HS-5 (cell line): ENCODE measurements at regions not wholly inside any gene's neighbourhood (a gene's known extent, or its start where the extent isn't known, plus 50 kb on each side); places are given as distances from the start of the nearest gene placed in this dataset.
"Not testable (repeated sequence)": the region's sequence is repeated elsewhere in the genome, so short reads cannot be mapped to it uniquely, and the experiment has no call there.

ENCODE experiments used
- DNase-seq: peaks from one replicate; pipeline ENCODE4 v3.0.0-alpha.2; 2012; ENCODE audit warnings: low read depth

DNA sequence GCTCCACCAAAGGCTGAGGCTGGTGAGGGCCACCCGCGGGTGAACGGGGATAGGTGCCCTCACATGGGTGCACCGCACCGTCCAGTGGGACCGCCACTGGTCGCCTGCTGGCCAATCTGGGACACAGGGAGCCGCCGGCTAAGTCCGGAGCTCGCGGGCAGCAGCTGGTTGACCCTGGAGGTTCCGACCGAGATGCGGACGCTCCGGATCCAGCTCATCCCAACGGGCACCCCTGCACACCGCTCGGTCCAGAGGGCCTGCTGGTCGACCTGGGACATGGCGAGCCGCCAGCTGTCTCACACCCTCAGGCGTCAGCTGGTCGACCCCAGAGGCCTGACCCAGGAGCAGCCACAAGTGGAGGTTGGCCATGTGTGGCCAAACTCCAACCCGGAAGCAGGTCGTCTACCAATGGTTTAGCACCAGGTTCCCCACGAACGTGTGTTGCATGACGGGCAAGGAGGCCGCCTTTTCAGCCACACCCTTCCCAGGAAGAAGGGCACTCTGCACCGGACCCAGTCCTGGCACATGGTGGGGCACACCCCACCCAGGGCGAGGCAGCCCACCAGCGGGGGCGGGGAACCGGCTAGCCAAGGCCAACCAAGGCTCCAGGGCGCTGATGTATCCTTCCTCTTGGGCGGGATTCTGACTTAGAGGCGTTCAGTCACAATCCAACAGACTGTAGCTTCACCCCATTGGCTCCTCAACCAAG is 746.0 kb upstream of the DEFB115 start:
- DNase-seq = no peak

DNA sequence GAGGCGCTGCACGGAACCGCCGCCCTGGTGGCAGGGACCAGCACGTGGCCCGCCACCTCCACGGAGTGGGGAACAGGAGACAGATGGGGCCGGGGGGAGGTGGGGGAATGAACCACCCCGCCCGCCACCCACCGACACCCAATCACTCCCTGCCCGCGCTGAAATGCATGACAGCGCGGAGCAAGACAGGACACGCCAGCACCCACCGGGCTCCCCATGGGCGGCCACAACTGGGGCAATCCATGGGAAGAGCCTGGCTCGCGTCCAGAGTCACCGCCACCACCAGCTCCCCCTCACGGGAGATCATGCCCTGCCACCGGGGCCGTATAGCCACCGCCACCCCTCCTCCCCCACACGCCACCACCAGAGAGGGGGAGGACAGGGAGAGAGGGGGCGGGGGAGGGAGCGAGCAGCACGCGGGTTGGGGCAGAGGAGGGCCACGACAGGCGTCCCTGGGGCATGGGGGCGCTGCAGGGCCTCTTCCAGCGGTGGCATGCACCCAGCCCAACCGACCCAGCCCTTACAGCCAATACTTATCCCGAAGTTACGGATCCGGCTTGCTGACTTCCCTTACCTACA is 744.3 kb upstream of the DEFB115 start:
- no peak for DNase-seq

DNA sequence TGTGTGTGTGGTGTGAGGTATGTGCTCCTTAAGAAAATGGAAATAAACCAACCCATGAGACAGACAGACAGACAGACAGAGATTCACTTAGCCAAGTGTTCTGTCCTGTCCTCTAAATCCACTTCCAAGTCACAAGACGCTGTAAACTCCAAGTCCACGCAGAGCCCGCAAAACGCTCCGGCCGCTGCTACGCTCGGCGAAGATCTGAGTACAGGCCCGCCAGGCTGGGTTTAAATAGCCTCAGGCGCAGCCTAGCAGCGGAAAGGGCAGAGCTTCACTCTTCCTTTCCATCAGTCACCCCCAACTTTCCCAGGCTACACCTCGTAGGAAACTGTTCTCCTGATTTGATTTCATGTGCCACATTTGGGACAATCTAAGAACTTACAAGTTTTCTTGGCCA is 741.5 kb upstream of the DEFB115 start:
- not testable (repeated sequence) for DNase-seq

GRCh38 chr20:30518906-30519305 is 738.6 kb upstream of the DEFB115 start:
- not testable (repeated sequence) for DNase-seq

GRCh38 chr20:30521686-30522415 is 735.6 kb upstream of the DEFB115 start:
- DNase-seq = not testable (repeated sequence)

DNA sequence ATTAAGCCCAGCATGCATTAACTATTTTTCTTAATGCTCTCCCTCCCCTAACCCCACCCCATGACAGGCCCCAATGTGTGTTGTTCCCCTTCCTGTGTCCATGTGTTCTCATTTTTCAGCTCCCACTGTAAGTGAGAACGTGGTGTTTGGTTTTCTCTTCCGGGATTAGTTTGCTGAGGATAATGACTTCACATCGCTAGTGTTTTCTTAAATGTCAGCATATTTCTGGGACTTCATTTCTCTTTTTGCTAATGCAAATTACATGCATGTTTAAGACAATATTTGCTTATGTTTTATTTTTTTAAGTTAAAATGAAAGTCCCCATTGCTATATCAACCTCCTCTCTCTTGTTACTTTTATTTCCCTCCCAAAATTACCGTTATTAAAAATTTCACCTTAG is 733.3 kb upstream of the DEFB115 start:
- DNase-seq = not testable (repeated sequence)

GRCh38 chr20:30524761-30525160 is 732.7 kb upstream of the DEFB115 start:
- not testable (repeated sequence) for DNase-seq

GRCh38 chr20:30533653-30534052 is 723.8 kb upstream of the DEFB115 start:
- not testable (repeated sequence) for DNase-seq

- DNase-seq = not testable (repeated sequence)
Measured at GRCh38 chr20:30537459-30537858, 720.0 kb upstream of the DEFB115 start.

- not testable (repeated sequence) for DNase-seq
Measured at GRCh38 chr20:30540330-30541069, 717.0 kb upstream of the DEFB115 start.

DNA sequence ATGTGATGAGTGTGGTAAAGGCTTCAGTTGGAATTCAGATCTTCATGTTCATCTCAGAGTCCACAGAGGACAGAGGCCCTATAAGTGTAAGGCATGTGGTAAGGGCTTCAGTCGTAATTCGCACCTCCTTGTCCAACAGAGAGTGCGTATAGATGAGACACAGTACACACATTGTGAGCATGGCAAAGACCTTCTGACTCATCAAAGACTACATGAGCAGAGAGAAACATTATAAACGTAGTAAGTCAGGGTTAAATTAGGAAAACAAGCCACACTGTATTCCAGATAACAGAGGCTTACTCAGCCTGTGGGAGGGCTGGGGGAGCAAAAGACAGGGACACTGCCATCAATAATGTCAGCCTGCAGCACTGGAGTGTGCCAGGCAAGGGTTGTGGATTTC is 706.2 kb upstream of the DEFB115 start:
- DNase-seq = not testable (repeated sequence)

DNA sequence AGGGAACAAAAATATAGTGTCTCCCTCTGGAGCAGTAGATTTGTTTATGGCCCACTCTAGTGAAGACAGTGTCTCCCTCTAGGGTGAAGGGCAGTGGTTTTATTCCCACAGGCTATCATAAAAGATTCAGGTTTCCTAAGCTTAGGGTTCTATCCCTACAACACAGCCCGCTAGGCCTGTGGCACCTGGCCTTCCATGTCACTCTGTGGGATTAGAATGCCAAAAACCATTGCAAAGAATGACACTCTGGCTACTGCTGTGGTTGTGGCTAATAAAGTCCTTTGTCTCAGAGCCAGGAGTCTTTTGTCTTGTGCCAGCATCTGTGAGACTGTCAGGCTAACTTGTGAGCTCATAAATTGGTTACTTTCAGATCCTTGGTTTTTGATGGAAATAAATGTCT is 700.7 kb upstream of the DEFB115 start:
- DNase-seq = not testable (repeated sequence)

DNA sequence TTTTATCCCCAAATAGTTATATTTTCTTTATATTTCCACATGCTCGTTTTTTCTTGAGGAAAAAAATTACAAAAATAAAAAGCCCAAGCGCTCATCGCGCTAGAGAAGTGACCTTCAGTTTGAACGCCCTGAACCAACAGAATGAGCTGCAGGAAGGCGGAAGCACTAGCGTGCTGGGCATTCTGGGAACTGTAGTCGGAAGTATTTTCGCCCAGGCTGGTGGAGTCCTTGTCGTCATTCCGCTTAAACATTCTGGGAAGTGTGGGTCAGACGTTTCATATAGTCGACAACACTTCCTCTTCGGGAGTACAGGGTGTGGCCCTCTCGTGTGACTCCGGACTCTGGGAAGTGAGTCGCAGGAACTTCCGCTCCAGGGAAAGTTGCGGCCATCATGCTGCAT is 692.4 kb upstream of the DEFB115 start:
- not testable (repeated sequence) for DNase-seq

GRCh38 chr20:30569867-30570266 is 687.6 kb upstream of the DEFB115 start:
- not testable (repeated sequence) for DNase-seq

DNA sequence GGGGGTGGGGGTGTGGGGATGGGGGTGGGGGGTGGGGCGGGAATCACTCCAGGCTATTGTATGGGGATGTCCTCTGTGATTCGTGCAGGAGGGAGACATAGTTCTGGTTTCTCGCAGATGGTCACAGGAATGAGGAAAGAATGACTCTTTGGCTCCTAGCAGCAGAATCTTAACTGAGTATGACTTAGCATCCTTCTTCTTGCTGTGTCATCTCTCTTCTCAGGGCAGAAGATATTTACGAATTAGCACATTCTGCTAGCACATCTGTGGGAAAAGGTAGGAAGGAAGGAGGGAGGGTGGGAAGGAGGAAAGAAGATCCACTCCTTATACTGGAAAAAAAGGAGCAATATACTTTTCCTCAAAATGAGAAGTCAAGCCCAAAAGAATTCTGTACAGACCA is 686.8 kb upstream of the DEFB115 start:
- DNase-seq = not testable (repeated sequence)

GRCh38 chr20:30574337-30574736 is 683.1 kb upstream of the DEFB115 start:
- DNase-seq = not testable (repeated sequence)

GRCh38 chr20:30579069-30579468 is 678.4 kb upstream of the DEFB115 start:
- DNase-seq = not testable (repeated sequence)

DNA sequence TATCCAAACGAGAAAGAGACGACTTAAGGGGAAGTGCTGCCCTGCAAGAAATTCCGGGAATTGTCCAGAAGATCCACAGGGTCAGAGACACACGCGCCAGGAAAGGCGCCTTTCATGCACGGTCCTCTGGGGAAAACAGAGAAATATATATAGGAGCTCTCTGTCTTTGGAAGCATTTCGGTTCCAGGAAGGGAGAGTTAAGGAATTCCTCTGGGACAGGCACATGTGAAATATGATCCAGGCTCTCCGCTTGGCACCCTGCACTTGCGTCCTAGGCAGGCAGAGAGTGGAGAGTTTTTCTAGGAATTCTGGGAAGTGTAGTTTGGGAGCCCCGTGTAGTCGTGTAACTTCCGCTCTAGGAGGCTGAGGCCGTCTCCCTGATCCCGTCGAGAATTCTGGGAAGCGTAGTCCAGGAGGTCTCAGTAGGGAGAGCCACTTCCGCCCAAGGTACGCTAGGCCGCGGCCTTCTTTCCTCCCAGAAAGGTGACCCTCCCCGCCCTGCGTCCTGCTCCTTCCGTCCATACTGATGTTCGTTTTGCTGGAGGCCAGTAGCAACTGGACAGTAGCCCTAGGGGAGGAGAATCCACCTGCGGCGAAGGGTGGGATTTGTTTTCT is 677.5 kb upstream of the DEFB115 start:
- DNase-seq = peak; percentile 24

DNA sequence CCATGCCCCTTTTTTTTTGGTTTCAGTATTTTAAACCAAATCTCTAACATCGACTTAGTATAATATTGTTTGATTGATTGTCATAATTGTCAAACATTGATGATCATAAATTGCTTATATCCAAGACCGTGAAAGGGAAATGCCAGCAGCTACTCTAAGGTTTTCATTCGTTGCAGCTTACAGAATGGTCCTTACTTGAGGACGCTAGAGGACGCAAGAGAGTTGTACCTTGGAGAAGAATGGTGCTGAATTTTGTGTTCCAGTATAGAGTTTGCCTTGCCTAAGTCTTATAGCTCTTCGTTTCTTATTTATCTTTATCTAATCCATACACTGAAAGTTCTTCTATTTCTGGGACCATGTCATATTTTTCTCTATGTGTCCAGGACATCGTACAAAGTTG is 675.6 kb upstream of the DEFB115 start:
- not testable (repeated sequence) for DNase-seq

DNA sequence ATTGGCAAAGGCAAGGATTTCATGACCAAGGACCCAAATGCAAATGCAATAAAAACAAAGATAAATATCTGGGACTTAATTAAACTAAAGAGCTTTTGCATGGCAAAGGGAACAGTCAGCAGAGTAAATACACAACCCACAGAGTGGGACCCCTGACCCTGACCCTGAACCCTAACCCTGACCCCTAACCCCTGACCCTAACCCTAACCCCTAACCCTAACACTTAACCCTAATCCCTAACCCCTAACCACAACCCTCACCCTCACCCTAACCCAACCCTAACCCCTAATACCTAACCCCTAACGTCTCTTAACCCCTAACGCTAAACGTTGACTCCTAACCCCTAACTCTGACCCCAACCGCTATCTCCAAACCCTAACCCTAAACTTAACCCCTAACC is 673.1 kb upstream of the DEFB115 start:
- DNase-seq = not testable (repeated sequence)

DNA sequence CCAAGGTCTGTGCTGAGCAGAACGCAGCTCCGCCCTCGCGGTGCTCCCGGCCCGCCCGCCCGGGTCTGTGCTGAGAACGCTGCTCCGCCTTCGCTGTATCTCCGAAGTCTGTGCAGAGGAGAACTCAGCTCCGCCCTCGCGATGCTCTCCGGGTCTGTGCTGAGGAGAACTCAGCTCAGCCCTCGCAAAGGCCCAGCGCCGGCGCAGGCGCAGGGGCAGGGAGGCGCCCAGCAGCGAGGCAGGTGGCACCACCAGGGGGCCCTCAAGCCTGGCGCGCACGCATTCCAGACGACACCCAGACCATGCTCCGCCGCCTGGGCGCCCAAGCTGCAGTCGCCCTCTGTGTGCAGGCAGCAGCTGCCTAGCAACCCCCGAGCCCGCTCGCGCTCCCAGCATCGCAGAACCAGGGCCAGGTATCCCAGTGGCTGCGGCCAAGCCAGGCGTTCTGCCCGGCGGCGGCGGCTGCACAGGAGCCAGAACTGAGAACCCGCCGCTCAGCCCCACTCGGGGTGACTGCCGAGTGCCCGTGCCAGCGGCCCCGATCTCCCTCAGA is 672.1 kb upstream of the DEFB115 start:
- DNase-seq = peak; percentile 4

DNA sequence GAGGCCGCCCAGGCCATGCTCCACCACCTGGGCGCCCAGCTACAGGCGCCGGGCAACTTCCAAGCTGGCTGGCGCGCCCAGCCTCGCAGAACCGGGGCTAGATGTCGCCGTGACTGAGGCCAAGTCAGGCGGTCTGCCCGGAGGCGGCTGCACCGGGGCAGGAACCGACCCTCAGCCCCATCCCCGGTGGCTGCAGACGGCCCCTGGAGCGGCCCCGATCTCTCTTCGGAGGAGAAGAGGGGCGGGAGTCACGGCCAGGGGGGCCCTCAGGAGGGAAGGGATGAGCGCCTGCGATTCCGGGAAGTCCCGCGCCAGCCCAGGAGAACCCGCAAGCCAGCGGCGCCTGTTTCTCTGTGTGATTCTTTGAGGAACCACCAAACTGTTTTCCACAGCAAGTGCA is 671.3 kb upstream of the DEFB115 start:
- not testable (repeated sequence) for DNase-seq
